Thyroid gland (tissue), 4 donors: ENCODE measurements at regions not wholly inside any gene's neighbourhood (a gene's known extent, or its start where the extent isn't known, plus 50 kb on each side); places are given as distances from the start of the nearest gene placed in this dataset.

Experiments used
- DNase-seq, 2 donors: peaks; one replicate each; pipeline ENCODE4 v3.0.0-alpha.2; 2019
- H3K27ac ChIP-seq, 3 donors: fragments of 200-600 bp; sonication (generic); 1 replicate in 2 of 3; 2 replicates in 1 of 3; pipeline ENCODE4 v1.5.1; 2016 to 2019; ENCODE audit warnings: mild to moderate bottlenecking in 1 of 3, moderate library complexity in 1 of 3
- H3K27me3 ChIP-seq: fragments of 200-600 bp; sonication (generic); one replicate; pipeline ENCODE4 v1.5.1; 2019
- H3K36me3 ChIP-seq, 2 donors: fragments of 200-600 bp; sonication (generic); one replicate each; pipeline ENCODE4 v1.5.1; 2016 to 2019
- H3K4me1 ChIP-seq, 2 donors: fragments of 200-600 bp; sonication (generic); one replicate each; pipeline ENCODE4 v1.5.1; 2017 to 2019
- H3K4me3 ChIP-seq, 3 donors: fragments of 200-600 bp; sonication (generic); replicated peaks in 1 of 3; 1 replicate in 2 of 3; 2 replicates in 1 of 3; pipeline ENCODE4 v1.5.1; 2016; ENCODE audit warnings: mild to moderate bottlenecking in 1 of 3
- H3K9me3 ChIP-seq: fragments of 200-600 bp; sonication (generic); one replicate; pipeline ENCODE4 v1.5.1; 2017
- CTCF ChIP-seq, 6 experiments: fragments of 200-600 bp in 3 of 6; fragments of 450-650 bp in 3 of 6; sonication (generic) in 3 of 6; IDR thresholded peaks; one replicate each; pipeline ENCODE4 v1.5.1; 2016 to 2019; ENCODE audit warnings: antibody characterized with exemption in 6 of 6, mild to moderate bottlenecking in 2 of 6, inconsistent platforms in 1 of 6, moderate library complexity in 1 of 6
- POLR2A ChIP-seq, 2 donors: fragments of 450-650 bp; IDR thresholded peaks; one replicate each; pipeline ENCODE4 v1.6.1; 2017; ENCODE audit warnings: antibody characterized with exemption in 2 of 2, mild to moderate bottlenecking in 2 of 2, moderate library complexity in 1 of 2
- WGBS, 2 donors: methylation state at CpG; one replicate each; pipeline ENCODE4 v1.1.5; 2017; 5-methylcytosine and 5-hydroxymethylcytosine counted together
- intact Hi-C: fragments of 100-400 bp; cut with DNase I; formaldehyde crosslinking; loops from one replicate; pipeline ENCODE4 v1.15.1; 2023

DNA sequence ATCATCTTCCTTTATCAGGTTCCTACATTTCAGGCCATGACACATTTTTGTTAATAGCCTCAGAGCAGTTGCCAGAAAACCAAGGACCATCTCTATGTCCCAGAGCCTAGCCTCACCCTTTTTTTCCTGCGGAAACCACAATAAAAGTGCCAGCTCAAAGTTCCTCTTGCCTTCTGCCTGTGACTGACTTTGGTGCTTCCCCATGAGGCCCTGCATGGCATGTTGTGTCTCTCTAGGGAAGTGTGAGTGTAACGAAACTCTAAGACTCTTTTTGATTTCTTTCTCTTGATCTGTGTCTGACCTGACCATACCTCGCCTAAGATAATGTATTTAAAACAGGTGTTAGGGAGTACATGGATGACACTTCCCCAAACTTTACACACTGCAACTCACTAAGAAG, 642.3 kb upstream of the BOD1L1 start:
- 48 to 71% methylated on average over 3 of the region's 3 CpGs for WGBS, 2 donors

DNA sequence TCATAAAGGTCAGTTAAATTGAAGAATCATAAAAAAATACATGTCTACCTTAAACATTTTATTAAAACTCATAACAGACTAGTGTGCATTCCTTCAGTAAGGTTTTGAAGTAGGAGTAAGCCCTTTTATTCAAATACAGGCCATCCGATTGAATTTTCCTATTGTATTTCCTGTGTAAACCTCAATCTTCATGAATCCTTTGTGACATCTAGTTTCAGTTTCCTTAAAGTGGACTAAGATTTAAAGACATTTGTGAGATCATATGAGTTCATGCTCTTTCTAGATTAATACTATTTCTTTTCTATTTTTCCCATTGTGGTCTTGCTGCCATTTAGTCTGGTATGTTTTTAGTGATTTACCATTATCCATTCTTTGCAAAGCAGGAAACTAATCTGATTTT, 644.7 kb upstream of the BOD1L1 start:
- H3K27me3 ChIP-seq = no peaks in the 10 kb centered on the region
- no peaks in the 10 kb centered on the region for H3K36me3 ChIP-seq
- TF ChIP-seq POLR2A (IDR thresholded peaks at IDR 0.05) = no peak
- 61 to 73% methylated on average over 1 of the region's 1 CpG for WGBS, 2 donors
- DNase-seq = no peak
- H3K4me1 ChIP-seq = no peaks in the 10 kb centered on the region
- H3K4me3 ChIP-seq = no peak overlapping the region
- intact Hi-C loops = no loop called here
- no peak overlapping the region for H3K27ac ChIP-seq
- H3K9me3 ChIP-seq = no peaks in the 10 kb centered on the region

More for the DNA sequence above, 642.3 kb upstream of the BOD1L1 start:
- Histone ChIP-seq H3K36me3 (no peaks in the 10 kb centered on the region), H3K4me1 (no peaks in the 10 kb centered on the region), H3K9me3 (no peaks in the 10 kb centered on the region), H3K27ac (no peak overlapping the region), H3K27me3 (no peaks in the 10 kb centered on the region), H3K4me3 (no peak overlapping the region)
- DNase-seq = peak in 1 of 2 donors; percentile 2
- intact Hi-C loops = no loop called here
- TF ChIP-seq POLR2A (IDR thresholded peaks at IDR 0.05) (no peak), CTCF (IDR thresholded peaks at IDR 0.05) (no peak)

DNA sequence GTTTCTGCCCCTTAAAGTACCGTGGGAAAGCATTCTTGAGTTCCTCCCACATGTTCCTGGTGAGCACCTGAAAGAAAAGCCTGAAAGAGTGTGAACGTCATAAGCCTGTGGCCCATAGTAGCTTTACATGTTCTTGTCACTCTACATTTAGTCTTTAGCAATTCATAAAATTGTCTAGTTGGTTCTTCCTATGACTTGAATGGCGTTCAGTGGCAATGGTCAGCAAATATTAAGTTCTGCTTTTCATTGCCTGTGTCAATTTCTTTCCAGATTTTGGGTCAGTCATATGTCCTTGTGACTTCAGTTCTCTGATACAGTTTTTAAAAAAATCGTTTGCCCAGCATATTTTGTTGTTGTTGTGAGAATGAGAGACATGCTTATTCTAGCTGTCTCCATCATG, 650.0 kb upstream of the BOD1L1 start:
- intact Hi-C loops = no loop called here
- Histone ChIP-seq H3K4me3 (no peak overlapping the region), H3K27me3 (no peaks in the 10 kb centered on the region), H3K36me3 (no peaks in the 10 kb centered on the region), H3K27ac (no peak overlapping the region), H3K4me1 (no peaks in the 10 kb centered on the region), H3K9me3 (no peaks in the 10 kb centered on the region)
- WGBS, 2 donors = 59 to 61% methylated on average over 4 of the region's 4 CpGs
- no peak for DNase-seq
- TF ChIP-seq POLR2A (IDR thresholded peaks at IDR 0.05) = no peak
- TF ChIP-seq CTCF (IDR thresholded peaks at IDR 0.05) = no peak

GRCh38 chr4:14280567-14280966, 653.0 kb upstream of the BOD1L1 start:
- no peak for DNase-seq
- Histone ChIP-seq H3K4me1 (no peaks in the 10 kb centered on the region), H3K4me3 (no peak overlapping the region), H3K27me3 (no peaks in the 10 kb centered on the region), H3K36me3 (no peaks in the 10 kb centered on the region), H3K9me3 (no peaks in the 10 kb centered on the region), H3K27ac (no peak overlapping the region)
- intact Hi-C loops = no loop called here
- no peak for TF ChIP-seq CTCF (IDR thresholded peaks at IDR 0.05)
- TF ChIP-seq POLR2A (IDR thresholded peaks at IDR 0.05) = no peak
- WGBS, 2 donors = 77% methylated on average over 1 of the region's 1 CpG

GRCh38 chr4:14284578-14284977, 657.1 kb upstream of the BOD1L1 start:
- intact Hi-C loops = no loop called here
- DNase-seq = no peak
- no peak overlapping the region for H3K4me3 ChIP-seq
- no peaks in the 10 kb centered on the region for H3K9me3 ChIP-seq
- H3K4me1 ChIP-seq = no peaks in the 10 kb centered on the region
- no peak for TF ChIP-seq CTCF (IDR thresholded peaks at IDR 0.05)
- no peak for TF ChIP-seq POLR2A (IDR thresholded peaks at IDR 0.05)
- H3K27ac ChIP-seq = no peak overlapping the region
- H3K36me3 ChIP-seq = no peaks in the 10 kb centered on the region
- H3K27me3 ChIP-seq = no peaks in the 10 kb centered on the region

GRCh38 chr4:14289708-14290107, 662.2 kb upstream of the BOD1L1 start:
- Histone ChIP-seq H3K36me3 (no peaks in the 10 kb centered on the region), H3K9me3 (no peaks in the 10 kb centered on the region)

More at GRCh38 chr4:14289708-14290107, 662.2 kb upstream of the BOD1L1 start:
- no peak overlapping the region for H3K4me3 ChIP-seq
- DNase-seq = no peak
- intact Hi-C loops = no loop called here
- TF ChIP-seq CTCF (IDR thresholded peaks at IDR 0.05) (no peak), POLR2A (IDR thresholded peaks at IDR 0.05) (no peak)
- H3K4me1 ChIP-seq = no peaks in the 10 kb centered on the region
- H3K27me3 ChIP-seq = no peaks in the 10 kb centered on the region
- H3K27ac ChIP-seq = no peak overlapping the region
- 85 to 91% methylated on average over 1 of the region's 1 CpG for WGBS, 2 donors
